OCI-LY1 (cell line): ENCODE measurements at regions not wholly inside any gene's neighbourhood (a gene's known extent, or its start where the extent isn't known, plus 50 kb on each side); places are given as distances from the start of the nearest gene placed in this dataset.

Experiments used
- H2AFZ ChIP-seq: fragments of 200-600 bp; sonication (generic), shearing (Covaris generic); 2 replicates; pipeline ENCODE4 v1.6.0; 2014; ENCODE audit warnings: antibody characterized with exemption, mild to moderate bottlenecking, low read length
- H3F3A ChIP-seq: fragments of 200-600 bp; sonication (generic), shearing (Covaris generic); 2 replicates; pipeline ENCODE4 v1.6.0; 2014; ENCODE audit warnings: mild to moderate bottlenecking, antibody characterized with exemption, low read length, moderate library complexity; ENCODE audit not compliant: insufficient read depth
- H3K27ac ChIP-seq: fragments of 200-600 bp; sonication (generic); 2 replicates; pipeline ENCODE4 v1.5.1; 2014; ENCODE audit warnings: low read length, mixed run types, mild to moderate bottlenecking, low read depth; ENCODE audit not compliant: poor library complexity, severe bottlenecking
- H3K27me3 ChIP-seq: fragments of 200-600 bp; sonication (generic); 2 replicates; pipeline ENCODE4 v1.6.0; 2014; ENCODE audit warnings: antibody characterized with exemption, mild to moderate bottlenecking, low read length, moderate library complexity; ENCODE audit not compliant: insufficient read depth
- H3K36me3 ChIP-seq: fragments of 200-600 bp; sonication (generic); 2 replicates; pipeline ENCODE4 v1.6.1; 2014; ENCODE audit warnings: mild to moderate bottlenecking, antibody characterized with exemption, low read length, moderate library complexity, mixed read lengths; ENCODE audit not compliant: insufficient read depth
- H3K4me1 ChIP-seq: fragments of 200-600 bp; sonication (generic); 2 replicates; pipeline ENCODE4 v1.5.1; 2014; ENCODE audit warnings: mild to moderate bottlenecking, low read length, moderate library complexity; ENCODE audit not compliant: insufficient read depth, severe bottlenecking
- H3K4me2 ChIP-seq: fragments of 200-600 bp; sonication (generic), shearing (Covaris generic); 2 replicates; pipeline ENCODE4 v1.6.1; 2014; ENCODE audit warnings: low read length
- H3K4me3 ChIP-seq: fragments of 200-600 bp; sonication (generic); 2 replicates; pipeline ENCODE4 v1.5.1; 2014; ENCODE audit warnings: low read length, low read depth, mild to moderate bottlenecking, mixed read lengths; ENCODE audit not compliant: poor library complexity, severe bottlenecking
- H3K79me2 ChIP-seq: fragments of 200-600 bp; shearing (Covaris generic); 2 replicates; pipeline ENCODE4 v1.6.1; 2016; ENCODE audit warnings: mixed run types, low read length, mixed read lengths; ENCODE audit not compliant: insufficient read depth
- H3K9ac ChIP-seq: fragments of 200-600 bp; sonication (generic), shearing (Covaris generic); 2 replicates; pipeline ENCODE4 v1.6.1; 2014; ENCODE audit warnings: mild to moderate bottlenecking, low read length, mixed read lengths
- H3K9me2 ChIP-seq: fragments of 200-600 bp; sonication (generic), shearing (Covaris generic); 2 replicates; pipeline ENCODE4 v1.6.1; 2014; ENCODE audit warnings: low read depth, mild to moderate bottlenecking, low read length, mixed read lengths
- H3K9me3 ChIP-seq: fragments of 200-600 bp; shearing (Covaris generic); 2 replicates; pipeline ENCODE4 v1.6.1; 2014; ENCODE audit warnings: low read length, mixed read lengths
- H4K20me1 ChIP-seq: fragments of 200-600 bp; sonication (generic), shearing (Covaris generic); 2 replicates; pipeline ENCODE4 v1.6.0; 2016; ENCODE audit warnings: mild to moderate bottlenecking, low read length; ENCODE audit not compliant: insufficient read depth
- CTCF ChIP-seq: fragments of 200-600 bp; sonication (generic), shearing (Covaris generic); IDR thresholded peaks from 2 replicates; pipeline ENCODE4 v1.5.1; 2017; ENCODE audit warnings: mild to moderate bottlenecking, antibody characterized with exemption, low read length, moderate library complexity, mixed read lengths
- EZH2 ChIP-seq: fragments of 200-600 bp; sonication (generic), shearing (Covaris generic); IDR thresholded peaks from 2 replicates; pipeline ENCODE4 v1.8.0; 2017; ENCODE audit warnings: borderline replicate concordance, mixed run types, mild to moderate bottlenecking, antibody characterized with exemption, low read length, moderate library complexity, mixed read lengths

GRCh38 chr2:529852-530251 is 147.4 kb downstream of the TMEM18 start:
- H3K27me3 ChIP-seq = no peaks in the 10 kb centered on the region
- no peak overlapping the region for H3K4me2 ChIP-seq
- H2AFZ ChIP-seq = no peak overlapping the region
- H3K79me2 ChIP-seq = no peaks in the 10 kb centered on the region
- TF ChIP-seq EZH2 = no peak
- no peak for TF ChIP-seq CTCF
- H3K4me3 ChIP-seq = no peak overlapping the region
- no peak overlapping the region for H3K27ac ChIP-seq
- H4K20me1 ChIP-seq = no peaks in the 10 kb centered on the region
- peaks cover 5% of the 10 kb centered on the region for H3K4me1 ChIP-seq
- H3F3A ChIP-seq = no peaks in the 10 kb centered on the region
- H3K9me3 ChIP-seq = no peaks in the 10 kb centered on the region
- H3K9me2 ChIP-seq = no peaks in the 10 kb centered on the region
- no peak overlapping the region for H3K9ac ChIP-seq
- H3K36me3 ChIP-seq = no peaks in the 10 kb centered on the region

- H3K4me3 ChIP-seq = no peak overlapping the region
- no peaks in the 10 kb centered on the region for H3K27me3 ChIP-seq
Observed at GRCh38 chr2:529424-529823, 147.8 kb downstream of the TMEM18 start.

GRCh38 chr2:527581-527980 is 149.6 kb downstream of the TMEM18 start:
- Histone ChIP-seq H3K79me2 (no peaks in the 10 kb centered on the region), H3F3A (no peaks in the 10 kb centered on the region), H2AFZ (no peak overlapping the region), H3K9me3 (no peaks in the 10 kb centered on the region), H4K20me1 (no peaks in the 10 kb centered on the region), H3K27ac (no peak overlapping the region), H3K36me3 (no peaks in the 10 kb centered on the region), H3K4me2 (no peak overlapping the region), H3K9me2 (no peaks in the 10 kb centered on the region), H3K4me1 (peaks cover 5% of the 10 kb centered on the region), H3K4me3 (no peak overlapping the region), H3K27me3 (0 out of 2 replicates have a peak, but pooled peaks cover 3% of the 10 kb centered on the region), H3K9ac (no peak overlapping the region)
- no peak for TF ChIP-seq EZH2
- TF ChIP-seq CTCF = no peak

More at GRCh38 chr2:529424-529823, 147.8 kb downstream of the TMEM18 start:
- peak; percentile 44 for TF ChIP-seq CTCF
- TF ChIP-seq EZH2 = no peak
- Histone ChIP-seq H3K36me3 (no peaks in the 10 kb centered on the region), H3K9me3 (no peaks in the 10 kb centered on the region), H3F3A (no peaks in the 10 kb centered on the region), H3K9me2 (no peaks in the 10 kb centered on the region), H3K4me1 (peaks cover 5% of the 10 kb centered on the region), H2AFZ (no peak overlapping the region), H4K20me1 (no peaks in the 10 kb centered on the region), H3K9ac (no peak overlapping the region; the same call in 1 of the 2 replicates), H3K27ac (no peak overlapping the region), H3K79me2 (no peaks in the 10 kb centered on the region), H3K4me2 (no peak overlapping the region)
